ENCODE measurements at regions not wholly inside any gene's neighbourhood (a gene's known extent, or its start where the extent isn't known, plus 50 kb on each side); places are given as distances from the start of the nearest gene placed in this dataset.

GRCh38 chr2:217336694-217337093 is 476.8 kb upstream of the TNP1 start:
- TF ChIP-seq CTCF (IDR thresholded peaks at IDR 0.05) = no peak
- no peak for TF ChIP-seq POLR2A (IDR thresholded peaks at IDR 0.05)
